LNCAP (cell line): ENCODE measurements at regions not wholly inside any gene's neighbourhood (a gene's known extent, or its start where the extent isn't known, plus 50 kb on each side); places are given as distances from the start of the nearest gene placed in this dataset.

Experiments
- CTCF ChIP-seq: fragments of 450-650 bp; IDR thresholded peaks from 2 replicates; pipeline ENCODE4 v1.5.1; 2017; ENCODE audit warnings: mild to moderate bottlenecking

DNA sequence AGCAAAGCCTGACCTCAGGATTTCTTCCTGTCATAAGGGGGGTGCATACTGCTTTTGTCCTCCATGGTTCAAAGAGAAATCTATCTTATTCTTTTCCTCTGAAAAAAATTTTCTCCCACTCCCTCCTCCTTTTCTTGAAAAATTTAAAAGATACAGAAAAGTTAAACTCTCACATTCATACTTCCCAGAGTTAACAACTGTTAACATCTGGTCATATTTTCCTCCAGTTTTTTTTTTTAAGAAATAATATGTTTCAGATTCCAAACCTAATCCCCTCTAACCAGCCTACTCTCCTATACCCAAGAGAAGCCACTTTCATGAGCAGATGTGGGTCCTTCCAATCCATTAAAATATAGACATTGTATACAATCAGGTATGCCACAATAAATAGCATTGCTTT is 378.9 kb upstream of the HNRNPA3 start:
- TF ChIP-seq CTCF, result no peak

DNA sequence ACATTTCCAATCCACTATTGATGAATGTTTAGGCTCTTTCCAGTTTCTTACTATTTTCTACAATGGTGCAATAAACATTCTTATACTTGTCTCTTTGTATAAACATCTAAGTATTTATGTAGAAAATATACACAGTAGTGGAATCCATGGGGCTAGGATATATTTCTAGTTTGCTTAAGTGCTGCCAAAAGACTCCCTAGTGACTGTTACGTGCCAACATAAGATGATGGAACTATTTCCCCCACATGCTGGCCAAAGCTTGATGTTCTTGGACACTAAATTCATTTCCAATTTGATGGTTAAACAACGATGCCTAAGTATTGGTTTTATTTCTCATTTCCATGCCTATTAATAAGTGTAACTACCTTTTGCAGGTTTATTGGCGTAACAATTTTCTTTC is 378.4 kb upstream of the HNRNPA3 start:
- TF ChIP-seq CTCF, result no peak

DNA sequence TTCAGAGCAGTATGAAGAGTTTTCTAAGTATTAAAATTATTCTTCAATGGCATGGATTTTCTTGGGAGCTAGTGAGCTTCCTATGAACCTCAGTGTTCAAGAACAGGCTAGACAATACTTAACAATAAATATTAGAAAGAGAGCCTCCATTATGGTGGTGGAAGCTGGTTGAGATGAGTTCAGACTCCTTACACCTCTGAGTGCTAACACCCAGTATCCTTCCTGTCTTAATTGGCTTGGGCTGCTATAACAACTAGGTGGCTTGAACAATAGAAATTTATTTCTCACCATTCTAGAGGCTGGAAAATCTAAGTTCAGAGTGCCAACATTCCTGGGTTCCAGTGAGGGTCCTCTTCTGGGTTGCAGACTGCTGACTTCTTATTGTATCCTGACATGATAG is 369.4 kb upstream of the HNRNPA3 start:
- TF ChIP-seq CTCF, result no peak

DNA sequence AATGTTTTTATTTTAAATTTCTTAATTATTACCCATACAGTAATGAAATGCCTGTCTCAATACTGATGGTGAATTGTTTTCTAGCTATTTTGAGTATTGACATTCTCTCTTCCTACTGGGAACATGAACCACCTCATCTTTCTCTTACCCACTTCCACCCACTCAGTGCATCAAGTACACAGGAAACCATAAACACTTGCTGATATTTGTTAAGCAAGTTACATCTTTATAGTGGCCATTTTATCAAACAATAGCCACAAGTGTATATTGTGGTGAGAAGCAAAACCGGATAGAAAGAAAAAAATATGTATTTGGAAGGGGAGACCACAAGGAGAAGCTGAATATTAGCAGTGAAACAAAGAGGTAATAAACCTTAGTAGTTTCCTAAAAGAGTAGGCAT is 368.1 kb upstream of the HNRNPA3 start:
- no peak for TF ChIP-seq CTCF

DNA sequence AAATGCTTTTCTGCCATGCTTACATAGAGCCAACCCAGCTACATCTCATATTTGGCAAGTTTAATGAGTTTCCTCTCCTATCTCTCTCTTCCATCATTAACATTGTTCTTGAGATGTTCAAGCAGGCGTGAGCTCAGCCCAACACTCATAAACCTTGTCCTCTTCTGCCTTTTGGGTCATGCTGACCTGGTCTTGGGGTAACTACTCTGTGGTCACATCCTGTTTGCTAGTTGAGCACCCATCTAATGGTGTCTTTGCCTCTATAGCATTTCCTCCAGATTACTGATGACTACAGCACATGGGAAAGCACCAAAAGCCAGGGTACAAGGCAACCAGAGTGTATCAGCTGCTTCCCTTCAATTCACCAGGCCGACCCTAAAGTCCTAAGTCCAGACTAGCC is 366.9 kb upstream of the HNRNPA3 start:
- TF ChIP-seq CTCF, result no peak

DNA sequence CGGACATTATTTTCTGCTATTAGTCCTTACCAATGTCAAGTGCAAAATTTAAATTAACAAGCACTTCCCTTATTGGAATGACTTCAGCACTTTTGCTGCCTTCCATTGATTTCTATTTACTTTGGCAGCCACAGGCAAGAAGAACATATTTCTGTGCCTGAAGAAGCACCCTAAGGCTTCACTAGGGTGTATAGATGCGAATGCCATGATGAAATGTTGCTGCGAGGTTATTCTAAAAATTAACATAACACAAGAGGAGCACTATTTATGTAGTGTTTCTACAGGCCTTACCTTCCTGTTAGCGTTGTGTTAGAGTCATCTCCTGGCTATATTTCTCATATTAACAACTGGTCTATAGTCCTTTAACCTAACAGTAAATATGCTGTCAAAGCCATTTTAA is 365.0 kb upstream of the HNRNPA3 start:
- no peak for TF ChIP-seq CTCF

DNA sequence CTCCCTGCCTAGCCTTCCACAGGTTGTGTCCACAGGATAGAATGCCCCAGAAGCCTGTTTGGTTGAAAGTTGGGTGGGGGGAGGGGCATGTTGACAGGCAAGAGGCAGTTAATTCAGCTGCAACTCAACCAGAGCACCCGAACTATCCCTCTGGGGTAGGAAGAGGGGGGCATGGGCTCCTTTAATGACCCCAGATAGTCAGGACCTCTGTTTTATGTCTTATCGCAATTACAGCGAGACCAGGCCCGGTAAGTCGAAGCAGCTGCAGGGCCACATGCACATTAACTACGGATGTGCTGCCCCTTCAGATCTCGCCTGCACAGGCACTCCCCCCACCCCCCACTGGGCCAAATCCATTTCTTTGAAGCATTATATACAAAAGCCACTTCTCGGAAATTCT is 363.8 kb upstream of the HNRNPA3 start:
- TF ChIP-seq CTCF, result no peak

DNA sequence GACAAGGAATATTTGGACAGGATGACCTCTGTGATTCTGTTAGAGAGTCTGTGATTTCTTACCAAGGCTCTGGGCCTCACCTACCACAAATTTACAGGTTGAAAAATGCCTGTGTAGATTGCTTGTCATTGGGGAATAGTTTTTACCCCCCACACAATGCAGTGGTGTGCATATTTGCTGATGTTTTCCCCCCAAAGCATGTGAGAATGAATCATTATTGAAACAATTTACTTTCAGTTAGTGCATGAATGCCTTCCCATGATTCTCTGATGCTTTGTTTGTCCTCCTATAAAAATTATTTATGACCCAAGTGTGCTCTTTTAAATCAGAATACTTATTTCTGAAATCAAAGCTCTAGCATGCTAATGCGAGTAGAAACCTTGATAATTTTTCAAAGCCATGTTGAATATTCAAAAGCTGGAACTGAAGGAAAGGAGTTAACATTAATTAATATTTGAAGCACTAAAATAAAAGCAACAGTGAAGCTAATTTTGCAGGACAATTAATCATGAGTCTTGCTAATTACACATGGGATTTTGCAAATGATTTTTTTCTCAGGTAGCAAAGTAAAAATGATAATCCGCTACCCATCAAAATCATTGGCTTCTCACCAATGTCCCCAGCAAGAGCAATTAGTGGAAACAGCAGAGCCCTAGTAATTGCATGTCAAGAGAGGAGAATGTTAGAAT is 361.2 kb upstream of the HNRNPA3 start:
- TF ChIP-seq CTCF, result no peak
